Esophagus muscularis mucosa (tissue), 4 donors: ENCODE measurements at regions not wholly inside any gene's neighbourhood (a gene's known extent, or its start where the extent isn't known, plus 50 kb on each side); places are given as distances from the start of the nearest gene placed in this dataset.

ENCODE experiments used
- DNase-seq: peaks from one replicate; pipeline ENCODE4 v3.0.0-alpha.2; 2017; ENCODE audit errors: extremely low spot score
- H3K27ac ChIP-seq, 4 donors: fragments of 200-600 bp; sonication (generic); replicated peaks in 1 of 4; 1 replicate in 3 of 4; 2 replicates in 1 of 4; pipeline ENCODE4 v1.5.1; 2016 to 2019; ENCODE audit warnings: mild to moderate bottlenecking in 1 of 4
- H3K27me3 ChIP-seq, 4 donors: fragments of 200-600 bp; sonication (generic); one replicate each; pipeline versions ENCODE4 v1.5.1 to v1.6.0; 2016 to 2019
- H3K36me3 ChIP-seq, 4 donors: fragments of 200-600 bp; sonication (generic); one replicate each; pipeline ENCODE4 v1.5.1; 2016 to 2019
- H3K4me1 ChIP-seq, 4 donors: fragments of 200-600 bp; sonication (generic); one replicate each; pipeline ENCODE4 v1.5.1; 2016 to 2019
- H3K4me3 ChIP-seq, 4 donors: fragments of 200-600 bp; sonication (generic); 1 replicate in 2 of 4; 2 replicates in 2 of 4; pipeline ENCODE4 v1.5.1; 2016 to 2019; ENCODE audit warnings: mild to moderate bottlenecking in 4 of 4, moderate library complexity in 1 of 4
- H3K9me3 ChIP-seq, 4 donors: fragments of 200-600 bp; sonication (generic); 1 replicate in 3 of 4; 2 replicates in 1 of 4; pipeline ENCODE4 v1.5.1; 2016 to 2019
- CTCF ChIP-seq, 3 experiments: fragments of 200-600 bp in 2 of 3; fragments of 450-650 bp in 1 of 3; sonication (generic) in 2 of 3; IDR thresholded peaks; one replicate each; pipeline ENCODE4 v1.5.1; 2017 to 2019; ENCODE audit warnings: antibody characterized with exemption in 3 of 3, mild to moderate bottlenecking in 2 of 3, moderate library complexity in 1 of 3
- EP300 ChIP-seq: sonication (generic); formaldehyde crosslinking; IDR thresholded peaks from one replicate; pipeline ENCODE4 v1.6.1; 2017; ENCODE audit warnings: antibody characterized with exemption
- POLR2A ChIP-seq: fragments of 450-650 bp; IDR thresholded peaks from one replicate; pipeline ENCODE4 v1.6.1; 2017; ENCODE audit warnings: antibody characterized with exemption, moderate library complexity, mild to moderate bottlenecking, low read depth
- POLR2AphosphoS5 ChIP-seq, 2 donors: sonication (generic); formaldehyde crosslinking; IDR thresholded peaks; one replicate each; pipeline ENCODE4 v1.6.1; 2017; ENCODE audit warnings: antibody characterized with exemption in 2 of 2
- WGBS: methylation state at CpG from one replicate; pipeline ENCODE4 v1.1.5; 2018; 5-methylcytosine and 5-hydroxymethylcytosine counted together
- intact Hi-C: fragments of 100-400 bp; cut with DNase I; formaldehyde crosslinking; loops from one replicate; pipeline ENCODE4 v1.15.1; 2023

- TF ChIP-seq EP300, result no peak
- no peak for TF ChIP-seq CTCF (IDR thresholded peaks at IDR 0.05)
- no peak for TF ChIP-seq POLR2AphosphoS5 (IDR thresholded peaks at IDR 0.05)
- no peak for TF ChIP-seq POLR2A
- Histone ChIP-seq H3K27ac (no peak overlapping the region), H3K4me3 (no peak overlapping the region), H3K27me3 (no peaks in the 10 kb centered on the region), H3K4me1 (peaks cover 6 to 22% (median 21%) of the 10 kb centered on the region in 4 donors), H3K9me3 (no peaks in the 10 kb centered on the region), H3K36me3 (no peaks in the 10 kb centered on the region)
- DNase-seq, result peak; percentile 79
- 70% methylated on average over 1 of the region's 1 CpG for WGBS
- intact Hi-C loops, result loop anchor here (5.0 to 10.0 kb wide), 2 partner anchors 137 to 689 kb away; partner anchors contain the start of genes ACVR1 and ERMN
Measured at GRCh38 chr2:158013891-158014290, 87.8 kb upstream of the UPP2 start.

- DNase-seq, result no peak
- intact Hi-C loops, result loop anchor here (2.0 to 10.0 kb wide), 3 partner anchors 134 to 686 kb away; partner anchors contain the start of genes ACVR1 and ERMN
- WGBS, result 81% methylated on average over 5 of the region's 5 CpGs
Measured at GRCh38 chr2:158011055-158011771, 90.5 kb upstream of the UPP2 start.

GRCh38 chr2:158009399-158009798 is 92.3 kb upstream of the UPP2 start:
- H3K9me3 ChIP-seq, result no peaks in the 10 kb centered on the region
- intact Hi-C loops, result loop anchor here (5.0 kb wide), 2 partner anchors 117 to 517 kb away; no protein-coding TSS in a partner anchor
- WGBS, result 45% methylated on average over 4 of the region's 4 CpGs
- TF ChIP-seq CTCF (IDR thresholded peaks at IDR 0.05) (no peak), POLR2AphosphoS5 (IDR thresholded peaks at IDR 0.05) (no peak), POLR2A (no peak), EP300 (no peak)
- no peak overlapping the region for H3K4me3 ChIP-seq
- H3K27me3 ChIP-seq, result no peaks in the 10 kb centered on the region
- peaks cover 6 to 24% (median 23%) of the 10 kb centered on the region in 4 donors for H3K4me1 ChIP-seq
- peak; percentile 55 for DNase-seq
- H3K27ac ChIP-seq, result no peak overlapping the region
- no peaks in the 10 kb centered on the region for H3K36me3 ChIP-seq

More at GRCh38 chr2:158011055-158011771, 90.5 kb upstream of the UPP2 start:
- H3K27me3 ChIP-seq, result no peaks in the 10 kb centered on the region
- TF ChIP-seq CTCF (IDR thresholded peaks at IDR 0.05) (no peak), POLR2A (no peak), POLR2AphosphoS5 (IDR thresholded peaks at IDR 0.05) (no peak), EP300 (no peak)
- H3K36me3 ChIP-seq, result no peaks in the 10 kb centered on the region
- H3K9me3 ChIP-seq, result no peaks in the 10 kb centered on the region
- peaks cover 6 to 24% (median 23%) of the 10 kb centered on the region in 4 donors for H3K4me1 ChIP-seq
- no peak overlapping the region for H3K4me3 ChIP-seq
- no peak overlapping the region for H3K27ac ChIP-seq

- Histone ChIP-seq H3K9me3 (no peaks in the 10 kb centered on the region), H3K27ac (no peak overlapping the region), H3K4me3 (no peak overlapping the region), H3K27me3 (no peaks in the 10 kb centered on the region), H3K36me3 (no peaks in the 10 kb centered on the region), H3K4me1 (peaks cover 6 to 12% (median 11%) of the 10 kb centered on the region in 4 donors)
- TF ChIP-seq POLR2AphosphoS5 (IDR thresholded peaks at IDR 0.05) (no peak), EP300 (no peak), CTCF (IDR thresholded peaks at IDR 0.05) (no peak), POLR2A (no peak)
- intact Hi-C loops, result loop anchor here (5.0 kb wide), 2 partner anchors 115 to 515 kb away; no protein-coding TSS in a partner anchor
- 76% methylated on average over 9 of the region's 9 CpGs for WGBS
- no peak for DNase-seq
Measured at GRCh38 chr2:158006961-158007719, 94.5 kb upstream of the UPP2 start.
